ENCODE measurements at regions not wholly inside any gene's neighbourhood (a gene's known extent, or its start where the extent isn't known, plus 50 kb on each side); places are given as distances from the start of the nearest gene placed in this dataset.

- no peak for TF ChIP-seq CTCF (IDR thresholded peaks at IDR 0.05; ENCODE audit: insufficient read depth, low read depth, low read length)
- H3K36me3 ChIP-seq (ENCODE audit: control insufficient read depth, insufficient read depth, low read length): no peaks in the 10 kb centered on the region
- no peak for DNase-seq (ENCODE audit: low read depth)
- ChIA-PET CTCF (no interaction called here), POLR2A (no interaction called here)
- H3K4me3 ChIP-seq (ENCODE audit: low read depth, low read length): no peak overlapping the region
- no peaks in the 10 kb centered on the region for H3K27me3 ChIP-seq (ENCODE audit: control insufficient read depth, insufficient read depth, low read length)
Measured at GRCh38 chr2:176997792-176998169, 214.8 kb upstream of the HNRNPA3 start.

GRCh38 chr2:176999301-176999700 lies 213.3 kb upstream of the HNRNPA3 start:
- no peak overlapping the region for H3K4me3 ChIP-seq (ENCODE audit: low read depth, low read length)
- no peaks in the 10 kb centered on the region for H3K27me3 ChIP-seq (ENCODE audit: control insufficient read depth, insufficient read depth, low read length)
- no peak for TF ChIP-seq CTCF (IDR thresholded peaks at IDR 0.05; ENCODE audit: insufficient read depth, low read depth, low read length)
- ChIA-PET CTCF (no interaction called here), POLR2A (no interaction called here)
- no peaks in the 10 kb centered on the region for H3K36me3 ChIP-seq (ENCODE audit: control insufficient read depth, insufficient read depth, low read length)
- DNase-seq (ENCODE audit: low read depth): no peak

- CTCF ChIA-PET: no interaction called here
- Histone ChIP-seq H3K36me3 (ENCODE audit: control insufficient read depth, insufficient read depth, low read length) (no peaks in the 10 kb centered on the region), H3K4me3 (ENCODE audit: low read depth, low read length) (no peak overlapping the region), H3K27me3 (ENCODE audit: control insufficient read depth, insufficient read depth, low read length) (no peaks in the 10 kb centered on the region)
- no peak for DNase-seq (ENCODE audit: low read depth)
- POLR2A ChIA-PET: no interaction called here
- no peak for TF ChIP-seq CTCF (IDR thresholded peaks at IDR 0.05; ENCODE audit: insufficient read depth, low read depth, low read length)
Measured at GRCh38 chr2:177000061-177000714, 212.4 kb upstream of the HNRNPA3 start.

- CTCF ChIA-PET: no interaction called here
- H3K27me3 ChIP-seq (ENCODE audit: control insufficient read depth, insufficient read depth, low read length): no peaks in the 10 kb centered on the region
- H3K36me3 ChIP-seq (ENCODE audit: control insufficient read depth, insufficient read depth, low read length): no peaks in the 10 kb centered on the region
- TF ChIP-seq CTCF (IDR thresholded peaks at IDR 0.05; ENCODE audit: insufficient read depth, low read depth, low read length): no peak
- no peak overlapping the region for H3K4me3 ChIP-seq (ENCODE audit: low read depth, low read length)
- POLR2A ChIA-PET: no interaction called here
- no peak for DNase-seq (ENCODE audit: low read depth)
Measured at GRCh38 chr2:177000715-177001072, 211.9 kb upstream of the HNRNPA3 start.

GRCh38 chr2:177001334-177001733 lies 211.3 kb upstream of the HNRNPA3 start:
- ChIA-PET POLR2A (no interaction called here), CTCF (no interaction called here)
- Histone ChIP-seq H3K36me3 (ENCODE audit: control insufficient read depth, insufficient read depth, low read length) (no peaks in the 10 kb centered on the region), H3K4me3 (ENCODE audit: low read depth, low read length) (no peak overlapping the region), H3K27me3 (ENCODE audit: control insufficient read depth, insufficient read depth, low read length) (no peaks in the 10 kb centered on the region)
- no peak for TF ChIP-seq CTCF (IDR thresholded peaks at IDR 0.05; ENCODE audit: insufficient read depth, low read depth, low read length)
- no peak for DNase-seq (ENCODE audit: low read depth)
